Uterus (tissue), 3 donors: ENCODE measurements at regions not wholly inside any gene's neighbourhood (a gene's known extent, or its start where the extent isn't known, plus 50 kb on each side); places are given as distances from the start of the nearest gene placed in this dataset.
"Not testable (repeated sequence)": the region's sequence is repeated elsewhere in the genome, so short reads cannot be mapped to it uniquely, and the experiment has no call there.

Source experiments
- DNase-seq, 2 donors: peaks; one replicate each; pipeline ENCODE4 v3.0.0-alpha.2; 2019 to 2020
- H3K27ac ChIP-seq, 2 donors: fragments of 200-600 bp; sonication (generic); 1 replicate in 1 of 2; 2 replicates in 1 of 2; pipeline ENCODE4 v1.5.1; 2016 to 2018
- H3K27me3 ChIP-seq, 2 donors: fragments of 200-600 bp; sonication (generic); one replicate each; pipeline ENCODE4 v1.5.1; 2018 to 2019; ENCODE audit warnings: control low read depth in 1 of 2
- H3K36me3 ChIP-seq, 2 donors: fragments of 200-600 bp; sonication (generic); one replicate each; pipeline ENCODE4 v1.5.1; 2019; ENCODE audit warnings: control low read depth in 1 of 2
- H3K4me1 ChIP-seq, 2 donors: fragments of 200-600 bp; sonication (generic); one replicate each; pipeline ENCODE4 v1.5.1; 2018 to 2019; ENCODE audit warnings: control low read depth in 1 of 2
- H3K4me3 ChIP-seq, 2 donors: fragments of 200-600 bp; sonication (generic); 1 replicate in 1 of 2; 2 replicates in 1 of 2; pipeline ENCODE4 v1.5.1; 2018 to 2019; ENCODE audit warnings: mild to moderate bottlenecking in 1 of 2
- H3K9me3 ChIP-seq, 2 donors: fragments of 200-600 bp; sonication (generic); one replicate each; pipeline ENCODE4 v1.5.1; 2019; ENCODE audit warnings: control low read depth in 1 of 2
- POLR2A ChIP-seq, 2 donors: fragments of 450-650 bp; IDR thresholded peaks; one replicate each; pipeline ENCODE4 v1.6.1; 2016; ENCODE audit warnings: antibody characterized with exemption in 2 of 2, mild to moderate bottlenecking in 1 of 2, moderate library complexity in 1 of 2
- intact Hi-C: fragments of 100-400 bp; cut with DNase I; formaldehyde crosslinking; loops from one replicate; pipeline ENCODE4 v1.15.1; 2023; ENCODE audit warnings: low total_unique reads
- TF ChIP-seq, protein P1 (sequence below), 4 experiments: fragments of 200-600 bp in 2 of 4; fragments of 450-650 bp in 2 of 4; sonication (generic) in 2 of 4; IDR thresholded peaks; one replicate each; pipeline ENCODE4 v1.5.1; 2016 to 2019; ENCODE audit warnings: antibody characterized with exemption in 4 of 4, mild to moderate bottlenecking in 2 of 4, moderate library complexity in 1 of 4
- donor health status: DM: yes; HTN: yes; CAD: no.

DNA sequence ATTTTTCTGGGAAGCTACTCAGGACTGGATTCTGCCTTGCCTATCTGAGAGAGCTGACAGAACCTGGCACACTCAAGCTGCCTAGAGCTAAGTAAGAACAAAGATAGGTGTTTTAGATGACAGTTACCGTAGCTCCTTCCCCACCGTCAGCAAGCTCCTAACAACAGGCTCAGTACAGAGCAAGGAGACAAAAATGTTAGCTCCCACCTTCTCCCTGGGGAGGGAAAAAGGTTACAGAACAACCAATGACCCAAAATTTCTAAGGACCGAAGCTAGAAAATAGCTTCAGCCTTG lies 1058.2 kb upstream of the PCDH20 start:
- no peak for DNase-seq
- TF ChIP-seq POLR2A (IDR thresholded peaks at IDR 0.05) = no peak
- TF ChIP-seq, protein P1, sequence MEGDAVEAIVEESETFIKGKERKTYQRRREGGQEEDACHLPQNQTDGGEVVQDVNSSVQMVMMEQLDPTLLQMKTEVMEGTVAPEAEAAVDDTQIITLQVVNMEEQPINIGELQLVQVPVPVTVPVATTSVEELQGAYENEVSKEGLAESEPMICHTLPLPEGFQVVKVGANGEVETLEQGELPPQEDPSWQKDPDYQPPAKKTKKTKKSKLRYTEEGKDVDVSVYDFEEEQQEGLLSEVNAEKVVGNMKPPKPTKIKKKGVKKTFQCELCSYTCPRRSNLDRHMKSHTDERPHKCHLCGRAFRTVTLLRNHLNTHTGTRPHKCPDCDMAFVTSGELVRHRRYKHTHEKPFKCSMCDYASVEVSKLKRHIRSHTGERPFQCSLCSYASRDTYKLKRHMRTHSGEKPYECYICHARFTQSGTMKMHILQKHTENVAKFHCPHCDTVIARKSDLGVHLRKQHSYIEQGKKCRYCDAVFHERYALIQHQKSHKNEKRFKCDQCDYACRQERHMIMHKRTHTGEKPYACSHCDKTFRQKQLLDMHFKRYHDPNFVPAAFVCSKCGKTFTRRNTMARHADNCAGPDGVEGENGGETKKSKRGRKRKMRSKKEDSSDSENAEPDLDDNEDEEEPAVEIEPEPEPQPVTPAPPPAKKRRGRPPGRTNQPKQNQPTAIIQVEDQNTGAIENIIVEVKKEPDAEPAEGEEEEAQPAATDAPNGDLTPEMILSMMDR (IDR thresholded peaks at IDR 0.05) = no peak
- no peaks in the 10 kb centered on the region for H3K4me1 ChIP-seq
- no peaks in the 10 kb centered on the region for H3K9me3 ChIP-seq
- no peaks in the 10 kb centered on the region for H3K27me3 ChIP-seq
- H3K4me3 ChIP-seq = no peak overlapping the region
- H3K36me3 ChIP-seq = no peaks in the 10 kb centered on the region
- intact Hi-C loops = no loop called here
- no peak overlapping the region for H3K27ac ChIP-seq

DNA sequence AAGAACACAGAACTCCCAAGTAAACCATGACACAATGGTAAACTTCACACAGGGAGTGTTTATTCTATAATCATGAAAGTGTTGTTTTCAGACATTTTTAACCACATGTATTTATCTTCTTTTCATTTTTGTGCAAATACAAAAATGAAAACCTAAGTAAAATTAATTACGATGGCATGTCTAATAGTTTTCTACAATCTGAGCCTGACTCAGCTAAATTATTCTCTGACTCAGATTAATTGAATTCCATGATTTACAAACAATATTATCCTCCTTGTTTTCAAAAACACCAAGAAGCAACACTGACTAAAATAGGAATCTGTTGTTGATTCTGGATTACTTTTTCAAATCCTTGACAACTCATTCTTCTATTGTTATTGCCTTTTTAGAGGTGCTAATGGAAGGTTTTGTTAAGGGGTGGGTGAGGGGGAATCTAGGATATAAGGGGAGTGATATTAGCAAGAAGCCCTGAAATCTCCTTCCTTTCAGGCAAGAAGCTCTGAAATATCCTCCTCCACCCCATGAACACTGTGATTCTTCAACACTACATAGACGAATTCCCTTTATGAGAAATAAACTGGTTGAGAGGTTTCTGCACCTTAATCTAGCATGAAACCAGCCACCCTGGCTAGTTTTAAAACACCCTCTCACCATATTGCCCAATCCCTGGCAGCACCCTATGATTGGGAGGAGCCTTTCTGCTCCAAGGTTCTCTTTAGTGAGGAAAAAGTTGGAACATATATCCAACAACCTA lies 1057.7 kb upstream of the PCDH20 start:
- H3K27ac ChIP-seq = no peak overlapping the region
- DNase-seq = no peak
- no peaks in the 10 kb centered on the region for H3K27me3 ChIP-seq
- intact Hi-C loops = no loop called here
- H3K4me3 ChIP-seq = no peak overlapping the region
- no peaks in the 10 kb centered on the region for H3K4me1 ChIP-seq
- TF ChIP-seq, protein P1 (IDR thresholded peaks at IDR 0.05) = no peak
- TF ChIP-seq POLR2A (IDR thresholded peaks at IDR 0.05) = no peak
- no peaks in the 10 kb centered on the region for H3K36me3 ChIP-seq
- no peaks in the 10 kb centered on the region for H3K9me3 ChIP-seq

DNA sequence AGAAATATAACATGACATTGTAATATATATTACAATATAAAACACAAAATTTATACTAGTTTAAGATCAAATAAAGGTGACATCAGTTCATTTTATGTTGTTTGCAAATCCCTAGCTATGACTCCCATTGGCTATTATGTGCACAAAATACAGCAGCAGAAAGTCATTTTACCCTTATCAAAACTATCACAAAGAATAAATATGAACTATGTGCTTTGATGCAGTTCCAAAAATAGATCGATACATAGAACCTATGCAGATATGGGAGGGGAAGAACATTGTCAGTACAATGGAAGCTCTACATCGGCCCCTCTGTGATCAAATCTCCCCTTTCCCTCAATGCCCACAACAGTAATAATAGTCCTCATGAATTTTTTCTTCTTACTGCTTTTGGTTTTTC lies 1038.1 kb upstream of the PCDH20 start:
- no peak overlapping the region for H3K27ac ChIP-seq
- no peaks in the 10 kb centered on the region for H3K36me3 ChIP-seq
- DNase-seq = no peak
- no peaks in the 10 kb centered on the region for H3K27me3 ChIP-seq
- no peaks in the 10 kb centered on the region for H3K9me3 ChIP-seq
- TF ChIP-seq, protein P1 (IDR thresholded peaks at IDR 0.05) = no peak
- no peak for TF ChIP-seq POLR2A (IDR thresholded peaks at IDR 0.05)
- H3K4me3 ChIP-seq = no peak overlapping the region
- intact Hi-C loops = no loop called here
- no peaks in the 10 kb centered on the region for H3K4me1 ChIP-seq

GRCh38 chr13:62450759-62451158 lies 1035.1 kb upstream of the PCDH20 start:
- TF ChIP-seq, protein P1 (IDR thresholded peaks at IDR 0.05) = no peak
- no peak for TF ChIP-seq POLR2A (IDR thresholded peaks at IDR 0.05)
- no peak for DNase-seq
- H3K27ac ChIP-seq = no peak overlapping the region
- no peaks in the 10 kb centered on the region for H3K4me1 ChIP-seq
- H3K36me3 ChIP-seq = no peaks in the 10 kb centered on the region
- no peaks in the 10 kb centered on the region for H3K9me3 ChIP-seq
- intact Hi-C loops = no loop called here
- no peak overlapping the region for H3K4me3 ChIP-seq
- H3K27me3 ChIP-seq = no peaks in the 10 kb centered on the region

DNA sequence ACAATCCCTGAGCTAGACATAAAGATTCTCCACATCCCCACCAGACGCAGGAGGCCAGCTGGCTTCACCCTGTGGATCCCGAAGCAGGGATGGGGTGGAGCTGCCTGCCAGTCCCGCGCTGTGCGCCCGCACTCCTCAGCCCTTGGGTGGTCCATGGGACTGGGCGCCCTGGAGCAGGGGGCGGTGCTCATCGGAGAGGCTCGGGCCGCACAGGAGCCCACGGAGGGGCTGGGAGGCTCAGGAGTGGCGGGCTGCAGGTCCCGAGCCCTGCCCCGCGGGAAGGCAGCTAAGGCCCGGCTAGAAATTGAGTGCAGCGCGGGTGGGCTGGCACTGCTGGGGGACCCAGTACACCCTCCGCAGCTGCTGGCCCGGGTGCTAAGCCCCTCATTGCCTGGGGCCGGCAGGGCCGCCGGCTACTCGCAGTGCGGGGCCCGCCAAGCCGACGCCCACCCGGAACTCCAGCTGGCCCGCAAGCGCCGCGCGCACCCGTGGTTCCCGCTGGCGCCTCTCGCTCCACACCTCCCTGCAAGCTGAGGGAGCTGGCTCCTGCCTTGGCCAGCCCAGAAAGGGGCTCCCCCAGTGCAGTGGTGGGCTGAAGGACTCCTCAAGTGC lies 1032.2 kb upstream of the PCDH20 start:
- H3K27ac ChIP-seq, H3K27me3 ChIP-seq, H3K36me3 ChIP-seq, H3K9me3 ChIP-seq, H3K4me1 ChIP-seq, DNase-seq, H3K4me3 ChIP-seq, intact Hi-C loops: not testable (repeated sequence)
